Spleen (tissue), 11 donors: ENCODE measurements at regions not wholly inside any gene's neighbourhood (a gene's known extent, or its start where the extent isn't known, plus 50 kb on each side); places are given as distances from the start of the nearest gene placed in this dataset.

Experiments used
- DNase-seq: peaks from one replicate; pipeline ENCODE4 v3.0.0-alpha.2; 2020
- H3K27ac ChIP-seq, 8 donors: fragments of 200-600 bp; sonication (generic) in 7 of 8; 1 replicate in 4 of 8; 2 replicates in 4 of 8; pipeline versions ENCODE4 v1.5.0 to v1.8.0; 2016 to 2021; ENCODE audit warnings: inconsistent platforms in 4 of 8, mild to moderate bottlenecking in 4 of 8, moderate library complexity in 1 of 8
- H3K27me3 ChIP-seq, 7 donors: fragments of 200-600 bp; sonication (generic) in 6 of 7; replicated peaks in 1 of 7; 1 replicate in 4 of 7; 2 replicates in 3 of 7; pipeline versions ENCODE4 v1.5.0 to v1.8.0; 2016 to 2021; ENCODE audit warnings: inconsistent platforms in 3 of 7, mild to moderate bottlenecking in 1 of 7
- H3K36me3 ChIP-seq, 6 donors: fragments of 200-600 bp; sonication (generic) in 5 of 6; 1 replicate in 4 of 6; 2 replicates in 2 of 6; pipeline versions ENCODE4 v1.5.0 to v1.8.0; 2016 to 2021; ENCODE audit warnings: inconsistent platforms in 2 of 6
- H3K4me1 ChIP-seq, 6 donors: fragments of 200-600 bp; sonication (generic) in 5 of 6; 1 replicate in 3 of 6; 2 replicates in 3 of 6; pipeline versions ENCODE4 v1.5.0 to v1.8.0; 2016 to 2021; ENCODE audit warnings: inconsistent platforms in 3 of 6
- H3K4me3 ChIP-seq, 8 donors: fragments of 200-600 bp; sonication (generic) in 7 of 8; 1 replicate in 4 of 8; 2 replicates in 4 of 8; pipeline versions ENCODE4 v1.5.0 to v1.8.0; 2016 to 2021; ENCODE audit warnings: inconsistent platforms in 4 of 8, mild to moderate bottlenecking in 4 of 8, moderate library complexity in 2 of 8
- H3K9me3 ChIP-seq, 8 donors: fragments of 200-600 bp; sonication (generic) in 7 of 8; 1 replicate in 4 of 8; 2 replicates in 4 of 8; pipeline versions ENCODE4 v1.5.0 to v1.8.0; 2016 to 2021; ENCODE audit warnings: inconsistent platforms in 4 of 8
- POLR2A ChIP-seq, 3 donors: fragments of 450-650 bp; IDR thresholded peaks; one replicate each; pipeline ENCODE4 v1.5.1; 2017; ENCODE audit warnings: antibody characterized with exemption in 3 of 3, mild to moderate bottlenecking in 1 of 3
- POLR2AphosphoS5 ChIP-seq, 3 donors: sonication (generic); formaldehyde crosslinking; IDR thresholded peaks; one replicate each; pipeline ENCODE4 v1.5.1; 2017; ENCODE audit warnings: antibody characterized with exemption in 3 of 3
- WGBS, 5 donors: extraction: QIAGEN DNeasy Blood & Tissue Kit in 3 of 5; methylation state at CpG; one replicate each; pipeline versions ENCODE4 v1.1.5 to v1.1.7; 2013 to 2018; 5-methylcytosine and 5-hydroxymethylcytosine counted together
- intact Hi-C: fragments of 100-400 bp; cut with DNase I; formaldehyde crosslinking; loops from one replicate; pipeline ENCODE4 v1.15.0; 2023; ENCODE audit warnings: low total_unique reads
- TF ChIP-seq, protein P1 (sequence below), 11 experiments: fragments of 200-600 bp in 7 of 11; fragments of 450-650 bp in 4 of 11; sonication (generic) in 4 of 11; IDR thresholded peaks in 8 of 11; conservative IDR thresholded peaks in 3 of 11; 1 replicate in 7 of 11; 2 replicates in 4 of 11; pipeline versions ENCODE4 v1.4.0 to v1.8.0; 2016 to 2021; ENCODE audit warnings: antibody characterized with exemption in 11 of 11, inconsistent platforms in 4 of 11, mild to moderate bottlenecking in 1 of 11
- donor health status: healthy with polysubstance abuse.
- donor health status: DM: no; HTN: no; CAD: no; lungs with moderate emphysema.
- donor health status: DM: no; HTN: no; CAD: no.
- donor health status: Bipolar disorder and iron deficiency.
- donor health status: healthy.
- donor health status: DM: no; HTN: no; CAD: no.
- donor health status: DM: yes; HTN: yes; CAD: no.

DNA sequence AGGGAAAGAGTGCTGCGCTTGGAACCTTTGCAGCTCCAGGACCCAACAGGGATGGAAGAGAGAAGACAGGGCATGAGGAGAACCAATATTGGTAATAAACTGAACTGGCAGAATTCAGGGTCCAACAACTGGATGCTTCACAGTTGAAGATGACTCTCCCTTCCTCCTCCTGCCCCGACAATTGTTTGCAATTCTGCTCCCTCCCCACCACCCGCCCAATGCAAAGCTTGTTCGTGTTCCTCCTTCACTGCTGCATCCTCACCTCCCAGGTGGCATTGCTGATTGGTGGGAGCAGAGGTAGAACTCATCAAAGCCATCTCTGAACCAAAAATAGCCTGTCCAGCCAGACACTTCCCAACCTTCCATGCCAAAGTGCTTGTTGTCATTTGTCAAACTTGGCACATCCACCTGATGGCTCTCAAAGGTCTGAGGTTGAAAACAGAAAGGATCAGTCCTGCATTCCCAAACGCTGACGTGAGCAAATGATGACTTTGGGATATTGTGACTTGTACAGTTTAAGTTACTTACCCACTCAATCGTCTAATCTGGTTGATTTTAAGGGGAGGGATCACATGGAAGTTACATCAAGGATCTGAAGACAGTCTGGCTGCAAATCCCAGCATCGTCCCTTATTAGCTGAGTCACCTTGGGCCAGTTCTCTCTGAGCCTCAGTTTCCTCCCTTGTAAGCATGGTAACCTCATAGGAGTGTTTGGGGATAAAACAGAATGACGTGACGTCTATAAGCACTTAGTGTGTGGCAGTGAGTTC, 242.6 kb upstream of the CRY1 start:
- intact Hi-C loops: no loop called here
- Histone ChIP-seq H3K27me3 (peaks cover 0 to 19% (median 0%) of the 10 kb centered on the region in 7 donors), H3K4me3 (no peak overlapping the region), H3K4me1 (no peaks in the 10 kb centered on the region), H3K36me3 (no peaks in the 10 kb centered on the region), H3K9me3 (no peaks in the 10 kb centered on the region), H3K27ac (no peak overlapping the region)
- 84 to 92% (median 87%) methylated on average over 10 of the region's 10 CpGs for WGBS, 5 donors
- DNase-seq: no peak
- TF ChIP-seq, protein P1, sequence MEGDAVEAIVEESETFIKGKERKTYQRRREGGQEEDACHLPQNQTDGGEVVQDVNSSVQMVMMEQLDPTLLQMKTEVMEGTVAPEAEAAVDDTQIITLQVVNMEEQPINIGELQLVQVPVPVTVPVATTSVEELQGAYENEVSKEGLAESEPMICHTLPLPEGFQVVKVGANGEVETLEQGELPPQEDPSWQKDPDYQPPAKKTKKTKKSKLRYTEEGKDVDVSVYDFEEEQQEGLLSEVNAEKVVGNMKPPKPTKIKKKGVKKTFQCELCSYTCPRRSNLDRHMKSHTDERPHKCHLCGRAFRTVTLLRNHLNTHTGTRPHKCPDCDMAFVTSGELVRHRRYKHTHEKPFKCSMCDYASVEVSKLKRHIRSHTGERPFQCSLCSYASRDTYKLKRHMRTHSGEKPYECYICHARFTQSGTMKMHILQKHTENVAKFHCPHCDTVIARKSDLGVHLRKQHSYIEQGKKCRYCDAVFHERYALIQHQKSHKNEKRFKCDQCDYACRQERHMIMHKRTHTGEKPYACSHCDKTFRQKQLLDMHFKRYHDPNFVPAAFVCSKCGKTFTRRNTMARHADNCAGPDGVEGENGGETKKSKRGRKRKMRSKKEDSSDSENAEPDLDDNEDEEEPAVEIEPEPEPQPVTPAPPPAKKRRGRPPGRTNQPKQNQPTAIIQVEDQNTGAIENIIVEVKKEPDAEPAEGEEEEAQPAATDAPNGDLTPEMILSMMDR (IDR thresholded peaks at IDR 0.05 in 8 of 11, conservative IDR thresholded peaks at IDR 0.05 in 3 of 11): no peak
- TF ChIP-seq POLR2AphosphoS5 (IDR thresholded peaks at IDR 0.05): no peak
- TF ChIP-seq POLR2A (IDR thresholded peaks at IDR 0.05): no peak

DNA sequence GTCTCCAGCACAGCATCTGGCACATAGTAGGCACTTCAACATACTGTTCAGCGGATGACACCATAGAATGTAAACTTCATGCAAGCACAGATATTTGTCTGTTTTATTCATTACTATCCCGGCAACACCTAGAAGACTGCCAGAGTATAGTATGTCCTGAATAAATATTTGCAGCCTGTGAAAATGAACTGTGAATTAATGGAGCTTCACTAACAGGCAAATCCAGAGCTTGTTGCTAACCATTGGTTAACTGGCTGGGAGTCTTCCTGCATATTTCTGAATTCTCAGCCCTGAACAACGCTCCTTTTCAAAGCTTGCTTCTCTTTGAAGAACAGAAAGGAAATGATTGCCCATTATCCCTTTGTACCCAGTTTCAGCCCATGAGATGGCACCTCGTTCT, 243.3 kb upstream of the CRY1 start:
- intact Hi-C loops: no loop called here
- 75 to 94% (median 81%) methylated on average over 4 of the region's 4 CpGs for WGBS, 5 donors
- no peak for DNase-seq
- H3K4me3 ChIP-seq: no peak overlapping the region
- TF ChIP-seq, protein P1 (IDR thresholded peaks at IDR 0.05 in 8 of 11, conservative IDR thresholded peaks at IDR 0.05 in 3 of 11): no peak
- no peak for TF ChIP-seq POLR2A (IDR thresholded peaks at IDR 0.05)
- TF ChIP-seq POLR2AphosphoS5 (IDR thresholded peaks at IDR 0.05): no peak
- H3K27ac ChIP-seq: no peak overlapping the region
- H3K9me3 ChIP-seq: no peaks in the 10 kb centered on the region
- no peaks in the 10 kb centered on the region for H3K4me1 ChIP-seq
- peaks cover 0 to 12% (median 0%) of the 10 kb centered on the region in 7 donors for H3K27me3 ChIP-seq
- no peaks in the 10 kb centered on the region for H3K36me3 ChIP-seq

DNA sequence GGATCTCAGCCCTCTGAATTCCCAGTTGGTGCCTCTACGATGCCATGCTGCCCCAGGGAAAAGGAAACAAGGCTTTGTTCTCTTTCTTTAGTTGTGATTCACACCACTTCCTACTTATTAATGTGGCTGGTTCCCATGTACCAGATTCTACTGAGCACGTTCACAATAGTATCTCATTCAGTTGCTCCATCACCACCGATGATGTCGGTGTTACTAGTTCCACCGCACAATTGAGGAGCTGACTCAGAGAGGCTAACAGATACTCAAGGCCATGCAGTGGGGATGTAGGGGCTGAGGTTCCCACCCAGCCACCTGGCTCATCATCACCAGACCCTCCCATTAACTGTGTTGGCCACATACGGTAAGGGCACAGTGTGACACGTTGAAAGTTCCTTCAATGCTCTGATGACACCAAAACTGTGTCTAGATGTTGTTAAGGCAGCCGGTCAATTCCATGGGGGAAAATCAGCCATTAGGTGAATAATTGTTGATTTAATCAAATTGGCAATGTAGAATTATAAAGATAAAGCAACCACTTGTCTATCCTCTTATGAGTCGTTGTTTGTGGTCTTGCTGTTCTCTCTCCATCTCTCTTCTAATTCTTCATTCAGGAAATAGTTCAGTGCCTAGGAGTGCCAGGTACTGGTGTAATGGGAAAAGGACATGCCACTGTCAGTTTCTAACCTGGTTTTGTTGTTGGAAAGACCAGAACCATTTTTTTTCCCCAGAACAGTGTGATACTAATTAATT, 244.2 kb upstream of the CRY1 start:
- Histone ChIP-seq H3K4me1 (no peaks in the 10 kb centered on the region), H3K36me3 (no peaks in the 10 kb centered on the region), H3K27ac (no peak overlapping the region), H3K4me3 (no peak overlapping the region), H3K27me3 (peaks cover 0 to 7% (median 0%) of the 10 kb centered on the region in 7 donors), H3K9me3 (no peaks in the 10 kb centered on the region)
- TF ChIP-seq, protein P1 (IDR thresholded peaks at IDR 0.05 in 8 of 11, conservative IDR thresholded peaks at IDR 0.05 in 3 of 11): no peak
- no peak for TF ChIP-seq POLR2A (IDR thresholded peaks at IDR 0.05)
- TF ChIP-seq POLR2AphosphoS5 (IDR thresholded peaks at IDR 0.05): no peak
- intact Hi-C loops: no loop called here
- DNase-seq: no peak
- 74 to 86% (median 80%) methylated on average over 9 of the region's 9 CpGs for WGBS, 5 donors

DNA sequence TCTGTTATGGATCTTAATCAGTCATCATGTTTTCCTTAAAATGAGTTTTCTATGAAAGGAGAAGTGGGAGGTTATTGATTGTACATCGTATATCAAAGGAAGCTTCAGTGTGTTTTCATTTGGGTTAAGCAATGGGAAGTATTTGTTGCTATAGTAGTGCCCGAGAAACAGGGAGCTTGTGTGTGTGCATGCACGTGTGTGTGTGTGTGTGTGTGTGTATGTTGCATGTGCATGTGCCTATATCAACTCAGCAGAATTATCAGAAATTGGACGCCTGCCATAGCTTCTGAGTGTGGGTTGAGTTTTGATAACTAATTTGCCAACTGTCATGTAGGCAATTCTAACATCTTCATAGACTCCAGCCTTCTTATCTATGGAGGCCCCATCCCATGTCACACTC, 246.1 kb upstream of the CRY1 start:
- H3K4me1 ChIP-seq: no peaks in the 10 kb centered on the region
- DNase-seq: no peak
- H3K36me3 ChIP-seq: no peaks in the 10 kb centered on the region
- H3K27ac ChIP-seq: no peak overlapping the region
- H3K4me3 ChIP-seq: no peak overlapping the region
- no peaks in the 10 kb centered on the region for H3K9me3 ChIP-seq
- peaks cover 0 to 7% (median 0%) of the 10 kb centered on the region in 7 donors for H3K27me3 ChIP-seq
- TF ChIP-seq POLR2A (IDR thresholded peaks at IDR 0.05): no peak
- TF ChIP-seq, protein P1 (IDR thresholded peaks at IDR 0.05 in 8 of 11, conservative IDR thresholded peaks at IDR 0.05 in 3 of 11): no peak
- TF ChIP-seq POLR2AphosphoS5 (IDR thresholded peaks at IDR 0.05): no peak
- 38 to 63% (median 49%) methylated on average over 4 of the region's 4 CpGs for WGBS, 5 donors
- intact Hi-C loops: no loop called here
